Large intestine (tissue), 3 donors: ENCODE measurements at regions not wholly inside any gene's neighbourhood (a gene's known extent, or its start where the extent isn't known, plus 50 kb on each side); places are given as distances from the start of the nearest gene placed in this dataset.

Experiments
- DNase-seq, 2 donors: peaks; one replicate each; pipeline versions ENCODE4 v3.0.0 to v3.0.0-alpha.2; 2013
- H3K27ac ChIP-seq: one replicate; pipeline ENCODE4 v1.5.1; 2013; ENCODE audit warnings: low read length
- H3K27me3 ChIP-seq: 2 replicates; pipeline ENCODE4 v1.6.1; 2013; ENCODE audit warnings: low read length; ENCODE audit not compliant: control insufficient read depth, insufficient read depth
- H3K36me3 ChIP-seq: 2 replicates; pipeline ENCODE4 v1.6.1; 2013; ENCODE audit warnings: low read length; ENCODE audit not compliant: control insufficient read depth, insufficient read depth
- H3K4me1 ChIP-seq: one replicate; pipeline ENCODE4 v1.6.1; 2013; ENCODE audit warnings: low read length; ENCODE audit not compliant: control insufficient read depth, insufficient read depth
- H3K4me3 ChIP-seq: one replicate; pipeline ENCODE4 v1.5.1; 2013; ENCODE audit warnings: low read length
- H3K9me3 ChIP-seq: one replicate; pipeline ENCODE4 v1.6.1; 2013; ENCODE audit warnings: mild to moderate bottlenecking, low read depth, low read length, moderate library complexity; ENCODE audit not compliant: control insufficient read depth
- WGBS: methylation state at CpG from one replicate; pipeline ENCODE4 v1.1.5; 2013; ENCODE audit warnings: low lambda C conversion rate; ENCODE audit not compliant: insufficient coverage; 5-methylcytosine and 5-hydroxymethylcytosine counted together

GRCh38 chr4:57607566-57608180 lies 497.5 kb upstream of the IGFBP7 start:
- 61% methylated on average over 2 of the region's 4 CpGs for WGBS
- H3K27me3 ChIP-seq, result no peaks in the 10 kb centered on the region
- H3K4me1 ChIP-seq, result no peaks in the 10 kb centered on the region
- DNase-seq, result no peak
- no peaks in the 10 kb centered on the region for H3K36me3 ChIP-seq
- H3K27ac ChIP-seq, result no peak overlapping the region
- no peaks in the 10 kb centered on the region for H3K9me3 ChIP-seq
- H3K4me3 ChIP-seq, result no peak overlapping the region

GRCh38 chr4:57605376-57605775 lies 495.2 kb upstream of the IGFBP7 start:
- no peaks in the 10 kb centered on the region for H3K9me3 ChIP-seq
- H3K4me3 ChIP-seq, result no peak overlapping the region
- no peak for DNase-seq
- H3K27ac ChIP-seq, result no peak overlapping the region
- H3K4me1 ChIP-seq, result no peaks in the 10 kb centered on the region
- WGBS, result no CpG with 5 or more reads among the region's 3 CpGs
- no peaks in the 10 kb centered on the region for H3K27me3 ChIP-seq
- H3K36me3 ChIP-seq, result no peaks in the 10 kb centered on the region

- H3K27me3 ChIP-seq, result no peaks in the 10 kb centered on the region
- H3K27ac ChIP-seq, result no peak overlapping the region
- no peaks in the 10 kb centered on the region for H3K9me3 ChIP-seq
- H3K36me3 ChIP-seq, result no peaks in the 10 kb centered on the region
- WGBS, result no CpG with 5 or more reads among the region's 1 CpG
- H3K4me3 ChIP-seq, result no peak overlapping the region
- DNase-seq, result no peak
- H3K4me1 ChIP-seq, result no peaks in the 10 kb centered on the region
Observed at GRCh38 chr4:57602141-57602540, 492.0 kb upstream of the IGFBP7 start.

DNA sequence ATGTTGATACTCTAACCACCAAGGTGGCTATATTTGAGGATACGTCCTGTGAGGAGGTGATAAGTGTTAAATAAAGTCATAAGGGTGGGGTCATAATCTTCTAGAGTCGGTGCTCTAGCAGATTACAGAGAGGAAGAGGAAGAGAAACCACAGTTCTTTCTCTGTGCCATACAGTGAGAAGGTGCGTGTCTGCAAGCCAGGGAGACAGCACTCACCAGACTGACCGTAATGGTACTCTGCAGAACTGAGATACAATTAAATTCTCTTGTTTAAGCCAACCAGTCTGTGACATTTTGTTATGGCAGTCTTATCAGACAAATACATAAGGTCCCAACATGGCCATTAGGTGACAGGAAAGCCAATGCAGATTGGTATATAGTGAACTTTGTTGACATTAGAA lies 480.9 kb upstream of the IGFBP7 start:
- Histone ChIP-seq H3K27me3 (no peaks in the 10 kb centered on the region), H3K36me3 (no peaks in the 10 kb centered on the region), H3K4me1 (no peaks in the 10 kb centered on the region), H3K9me3 (no peaks in the 10 kb centered on the region), H3K4me3 (no peak overlapping the region), H3K27ac (no peak overlapping the region)
- no peak for DNase-seq
- WGBS, result no CpG with 5 or more reads among the region's 4 CpGs

DNA sequence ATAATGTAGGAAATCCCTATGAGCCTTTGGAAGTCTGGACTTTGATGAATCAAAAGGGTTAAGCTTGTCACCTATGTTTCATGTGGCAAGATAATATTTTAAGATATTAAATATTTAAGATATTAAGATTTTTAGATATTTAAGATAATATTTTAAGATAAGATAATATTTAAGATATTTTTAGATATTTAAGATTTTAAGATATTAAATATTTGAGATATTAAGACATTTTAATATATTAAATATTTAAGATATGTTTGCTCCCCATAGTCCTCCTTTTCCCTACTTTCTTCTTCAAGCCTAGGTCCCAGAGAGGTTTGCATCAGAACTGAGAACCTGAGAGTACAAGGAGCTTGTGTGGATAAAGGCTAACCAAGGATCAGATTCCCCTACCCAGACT lies 478.4 kb upstream of the IGFBP7 start:
- Histone ChIP-seq H3K9me3 (no peaks in the 10 kb centered on the region), H3K36me3 (no peaks in the 10 kb centered on the region), H3K4me1 (no peaks in the 10 kb centered on the region), H3K27ac (no peak overlapping the region), H3K4me3 (no peak overlapping the region), H3K27me3 (no peaks in the 10 kb centered on the region)
- no peak for DNase-seq

GRCh38 chr4:57580710-57581599 lies 470.8 kb upstream of the IGFBP7 start:
- no peak overlapping the region for H3K4me3 ChIP-seq
- no peaks in the 10 kb centered on the region for H3K4me1 ChIP-seq
- no peaks in the 10 kb centered on the region for H3K9me3 ChIP-seq
- no peak for DNase-seq
- no peak overlapping the region for H3K27ac ChIP-seq
- no peaks in the 10 kb centered on the region for H3K36me3 ChIP-seq
- H3K27me3 ChIP-seq, result no peaks in the 10 kb centered on the region

DNA sequence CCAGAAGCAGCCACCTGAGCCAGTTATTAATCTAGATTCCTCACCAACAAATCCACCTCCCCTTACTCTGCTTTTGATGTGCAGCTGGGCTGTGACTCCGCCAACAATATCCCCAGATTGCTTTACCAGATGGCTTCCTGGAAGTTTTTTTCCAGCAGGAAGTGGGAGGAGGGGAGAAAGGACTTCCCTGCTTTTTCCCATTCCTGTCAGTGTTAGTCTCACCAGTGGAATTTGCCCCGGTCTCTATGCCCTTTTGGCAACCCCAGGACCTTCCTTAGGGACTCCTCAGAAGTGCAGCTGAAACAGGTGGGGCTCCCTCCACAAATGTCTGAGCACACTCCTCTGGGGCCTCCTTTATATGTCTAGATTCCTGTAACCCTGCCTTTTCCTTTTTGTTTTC lies 465.2 kb upstream of the IGFBP7 start:
- H3K4me1 ChIP-seq, result no peaks in the 10 kb centered on the region
- no peak for DNase-seq
- no peak overlapping the region for H3K4me3 ChIP-seq
- no peaks in the 10 kb centered on the region for H3K9me3 ChIP-seq
- H3K27me3 ChIP-seq, result no peaks in the 10 kb centered on the region
- H3K27ac ChIP-seq, result no peak overlapping the region
- H3K36me3 ChIP-seq, result no peaks in the 10 kb centered on the region
- WGBS, result no CpG with 5 or more reads among the region's 2 CpGs

DNA sequence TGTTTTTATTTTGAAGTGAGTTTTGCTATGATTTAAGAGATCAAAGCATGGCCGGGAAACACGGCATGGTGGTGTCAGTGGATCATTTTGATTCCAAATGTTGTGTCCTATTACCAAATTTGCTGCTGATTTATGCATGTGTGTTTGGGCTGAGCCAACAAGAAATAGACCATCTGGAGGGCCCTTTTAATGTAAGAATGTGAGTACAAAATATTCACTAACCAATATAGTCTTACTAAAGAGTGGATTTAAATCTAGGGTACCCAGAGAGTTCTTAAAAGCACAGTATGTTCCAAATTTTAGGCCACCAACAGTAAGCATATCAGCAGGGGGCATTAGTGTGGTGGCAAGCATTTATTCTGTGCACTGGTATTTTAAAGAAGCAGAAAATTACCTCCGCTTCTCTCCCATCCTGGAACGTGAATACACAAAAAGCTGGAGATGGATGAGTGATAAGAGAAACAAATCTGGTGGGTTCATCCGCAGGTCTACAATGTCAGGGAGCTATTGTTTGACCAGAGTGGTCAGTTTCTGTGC lies 444.4 kb upstream of the IGFBP7 start:
- 33% methylated on average over 1 of the region's 5 CpGs for WGBS
- DNase-seq, result no peak
- no peaks in the 10 kb centered on the region for H3K4me1 ChIP-seq
- no peaks in the 10 kb centered on the region for H3K36me3 ChIP-seq
- H3K9me3 ChIP-seq, result no peaks in the 10 kb centered on the region
- H3K27ac ChIP-seq, result no peak overlapping the region
- no peak overlapping the region for H3K4me3 ChIP-seq
- H3K27me3 ChIP-seq, result no peaks in the 10 kb centered on the region

DNA sequence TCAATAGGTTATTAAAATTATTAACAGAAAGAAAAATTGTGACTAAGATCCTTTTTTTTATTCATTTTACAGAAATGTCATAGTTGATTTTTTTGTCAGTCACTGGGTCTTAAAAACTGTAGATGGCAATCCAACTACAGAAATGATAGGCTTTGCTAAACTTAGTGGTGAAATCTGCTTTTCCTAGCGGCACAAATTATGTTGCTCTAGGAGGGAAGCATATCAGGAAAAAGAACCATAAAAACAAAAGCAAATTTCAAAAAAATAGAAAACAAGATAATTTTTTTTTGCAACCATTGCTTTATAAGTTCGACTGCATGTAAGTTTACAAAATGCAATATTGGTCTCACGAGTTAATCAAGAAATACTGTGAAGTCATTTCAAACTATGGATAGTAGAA lies 443.5 kb upstream of the IGFBP7 start:
- Histone ChIP-seq H3K4me3 (no peak overlapping the region), H3K4me1 (no peaks in the 10 kb centered on the region), H3K27ac (no peak overlapping the region), H3K27me3 (no peaks in the 10 kb centered on the region), H3K36me3 (no peaks in the 10 kb centered on the region), H3K9me3 (no peaks in the 10 kb centered on the region)
- WGBS, result 73% methylated on average over 3 of the region's 3 CpGs
- DNase-seq, result no peak

- Histone ChIP-seq H3K27ac (no peak overlapping the region), H3K36me3 (no peaks in the 10 kb centered on the region), H3K9me3 (no peaks in the 10 kb centered on the region), H3K4me1 (no peaks in the 10 kb centered on the region), H3K4me3 (no peak overlapping the region), H3K27me3 (no peaks in the 10 kb centered on the region)
- WGBS, result 30% methylated on average over 2 of the region's 3 CpGs
- DNase-seq, result no peak
Observed at GRCh38 chr4:57550198-57550597, 440.0 kb upstream of the IGFBP7 start.

- no peaks in the 10 kb centered on the region for H3K9me3 ChIP-seq
- H3K27me3 ChIP-seq, result no peaks in the 10 kb centered on the region
- no peaks in the 10 kb centered on the region for H3K4me1 ChIP-seq
- no peak overlapping the region for H3K27ac ChIP-seq
- DNase-seq, result no peak
- no peak overlapping the region for H3K4me3 ChIP-seq
- no peaks in the 10 kb centered on the region for H3K36me3 ChIP-seq
- 100% methylated on average over 1 of the region's 2 CpGs for WGBS
Observed at GRCh38 chr4:57548856-57549255, 438.7 kb upstream of the IGFBP7 start.
